Fibroblast of the aortic adventitia (primary cell): ENCODE measurements at regions not wholly inside any gene's neighbourhood (a gene's known extent, or its start where the extent isn't known, plus 50 kb on each side); places are given as distances from the start of the nearest gene placed in this dataset.

Source experiments
- DNase-seq: peaks from one replicate; pipeline ENCODE4 v3.0.0-alpha.2; 2010; ENCODE audit warnings: low read depth
- H3K4me3 ChIP-seq: 2 replicates; pipeline ENCODE4 v1.5.1; 2011; ENCODE audit warnings: low read depth, mild to moderate bottlenecking, control low read depth, low read length, moderate library complexity
- CTCF ChIP-seq: IDR thresholded peaks from 2 replicates; pipeline ENCODE4 v1.5.1; 2011; ENCODE audit warnings: mild to moderate bottlenecking, low read length, control low read depth, inconsistent platforms; ENCODE audit not compliant: insufficient read depth

DNA sequence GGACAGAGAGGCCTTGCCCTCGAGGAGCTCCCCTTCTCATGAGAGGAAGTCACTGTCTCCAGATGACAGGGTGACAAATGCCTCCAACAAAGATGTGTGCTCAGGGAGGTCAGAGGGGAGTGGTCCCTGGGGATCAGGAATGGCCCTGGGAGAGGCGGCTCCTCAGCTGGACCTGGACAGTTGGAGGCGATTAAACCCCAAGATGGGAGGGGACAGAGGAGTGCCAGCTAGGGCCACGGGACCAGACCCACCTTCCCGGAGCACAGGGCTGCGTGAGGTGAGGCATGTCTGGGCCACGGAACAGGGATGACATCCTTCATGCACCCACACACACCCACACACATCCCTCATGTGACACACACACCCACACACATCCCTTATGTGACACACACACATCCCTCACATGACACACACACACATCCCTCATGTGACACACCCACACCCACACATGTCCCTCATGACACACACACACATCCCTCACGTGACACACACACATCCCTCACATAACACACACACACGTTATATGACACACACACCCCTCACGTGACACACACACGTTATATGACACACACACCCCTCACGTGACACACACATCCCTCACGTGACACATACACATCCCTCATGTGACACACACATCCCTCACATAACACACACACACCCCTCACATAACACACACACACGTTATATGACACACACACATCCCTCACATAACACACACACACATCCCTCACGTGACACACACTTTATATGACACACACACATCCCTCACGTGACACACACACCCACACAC is 57.4 kb upstream of the SLCO4A1 start:
- no peak overlapping the region for H3K4me3 ChIP-seq
- TF ChIP-seq CTCF: no peak
- DNase-seq: no peak

- TF ChIP-seq CTCF: no peak
- no peak for DNase-seq
- no peak overlapping the region for H3K4me3 ChIP-seq
These were observed 56.8 kb upstream of the SLCO4A1 start for GRCh38 chr20:62585461-62585970.

DNA sequence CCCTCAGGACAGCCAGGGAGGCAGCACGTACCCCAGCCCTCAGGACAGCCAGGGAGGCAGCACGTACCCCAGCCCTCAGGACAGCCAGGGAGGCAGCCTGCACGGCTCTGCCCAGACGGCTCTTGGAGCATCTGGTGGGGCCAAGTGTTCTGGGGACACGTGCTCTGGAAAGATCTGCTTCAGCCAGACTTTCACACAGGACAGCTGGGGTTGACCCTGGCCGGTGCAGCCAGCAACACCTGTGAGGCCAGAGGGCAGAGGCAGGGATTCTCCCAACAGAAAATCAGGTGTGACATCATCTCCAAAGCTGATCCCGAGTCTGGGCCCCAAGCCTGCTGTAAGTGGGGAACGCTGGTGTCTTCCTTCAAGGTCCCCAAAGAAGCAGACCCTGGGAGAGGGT is 55.5 kb upstream of the SLCO4A1 start:
- TF ChIP-seq CTCF: no peak
- DNase-seq: no peak
- H3K4me3 ChIP-seq: no peak overlapping the region

- no peak overlapping the region for H3K4me3 ChIP-seq
- no peak for TF ChIP-seq CTCF
- peak; percentile 30 for DNase-seq
These were observed 54.4 kb upstream of the SLCO4A1 start for GRCh38 chr20:62587757-62588402.

DNA sequence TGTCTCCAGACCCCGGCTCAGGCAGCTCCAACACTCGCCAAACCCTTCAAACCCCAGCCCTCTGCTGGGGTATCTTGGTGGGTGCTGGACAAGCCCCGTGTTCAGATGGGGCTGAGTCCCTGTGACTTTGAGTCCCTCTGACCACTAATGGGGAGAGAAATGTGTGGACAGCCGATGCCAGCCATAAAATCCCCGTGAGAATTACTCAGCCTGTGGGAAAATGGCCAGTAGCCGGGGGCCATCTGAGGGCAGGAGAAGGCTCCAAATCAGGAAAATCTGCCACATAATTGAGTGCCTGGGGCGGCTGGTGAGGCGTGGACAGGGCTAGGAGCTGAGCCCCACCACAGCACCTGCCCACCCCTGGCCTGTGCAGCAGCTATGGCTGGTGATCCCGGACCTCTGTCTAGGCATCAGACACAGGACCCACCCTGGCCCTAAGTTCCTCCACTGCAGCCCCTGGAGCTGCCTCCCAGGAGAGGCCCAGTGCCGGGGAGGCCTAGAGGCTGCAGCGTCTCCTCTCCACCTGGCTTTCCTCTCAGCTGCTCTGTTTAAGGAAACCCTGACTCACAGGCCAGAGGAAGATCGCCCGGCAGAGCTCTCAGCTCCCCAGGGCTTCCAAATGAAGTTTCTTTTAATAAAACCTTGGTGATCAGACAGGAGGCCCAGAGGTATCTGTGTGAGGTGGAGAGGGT is 53.7 kb upstream of the SLCO4A1 start:
- no peak overlapping the region for H3K4me3 ChIP-seq
- TF ChIP-seq CTCF: no peak
- peak; percentile 22 for DNase-seq

GRCh38 chr20:62589150-62589498 is 53.2 kb upstream of the SLCO4A1 start:
- no peak for TF ChIP-seq CTCF
- DNase-seq: no peak
- H3K4me3 ChIP-seq: no peak overlapping the region
